ENCODE measurements at regions not wholly inside any gene's neighbourhood (a gene's known extent, or its start where the extent isn't known, plus 50 kb on each side); places are given as distances from the start of the nearest gene placed in this dataset.

DNA sequence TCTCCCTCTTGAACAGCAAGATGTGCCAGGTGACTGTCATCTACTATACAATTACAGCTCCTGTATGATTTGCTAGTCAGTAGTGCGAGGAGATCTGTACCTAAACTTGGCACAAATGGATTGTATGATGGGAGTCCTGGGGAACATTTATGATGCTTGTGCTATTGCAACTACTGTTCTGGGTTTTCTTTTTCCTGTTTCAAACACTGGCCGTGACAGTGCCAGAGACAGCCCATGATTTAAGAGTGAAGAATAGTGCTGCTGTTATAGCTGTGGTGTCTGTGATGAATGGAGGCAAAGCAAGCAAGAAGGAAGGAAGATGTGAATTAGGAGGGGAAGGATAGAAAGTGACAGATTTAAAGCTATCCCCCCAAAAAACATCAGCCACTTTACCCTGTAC lies 1868.9 kb downstream of the PCDH7 start:
- TF ChIP-seq, protein P1, sequence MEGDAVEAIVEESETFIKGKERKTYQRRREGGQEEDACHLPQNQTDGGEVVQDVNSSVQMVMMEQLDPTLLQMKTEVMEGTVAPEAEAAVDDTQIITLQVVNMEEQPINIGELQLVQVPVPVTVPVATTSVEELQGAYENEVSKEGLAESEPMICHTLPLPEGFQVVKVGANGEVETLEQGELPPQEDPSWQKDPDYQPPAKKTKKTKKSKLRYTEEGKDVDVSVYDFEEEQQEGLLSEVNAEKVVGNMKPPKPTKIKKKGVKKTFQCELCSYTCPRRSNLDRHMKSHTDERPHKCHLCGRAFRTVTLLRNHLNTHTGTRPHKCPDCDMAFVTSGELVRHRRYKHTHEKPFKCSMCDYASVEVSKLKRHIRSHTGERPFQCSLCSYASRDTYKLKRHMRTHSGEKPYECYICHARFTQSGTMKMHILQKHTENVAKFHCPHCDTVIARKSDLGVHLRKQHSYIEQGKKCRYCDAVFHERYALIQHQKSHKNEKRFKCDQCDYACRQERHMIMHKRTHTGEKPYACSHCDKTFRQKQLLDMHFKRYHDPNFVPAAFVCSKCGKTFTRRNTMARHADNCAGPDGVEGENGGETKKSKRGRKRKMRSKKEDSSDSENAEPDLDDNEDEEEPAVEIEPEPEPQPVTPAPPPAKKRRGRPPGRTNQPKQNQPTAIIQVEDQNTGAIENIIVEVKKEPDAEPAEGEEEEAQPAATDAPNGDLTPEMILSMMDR (IDR thresholded peaks at IDR 0.05): no peak
- no peak overlapping the region for H3K27ac ChIP-seq

GRCh38 chr4:32589853-32590252 lies 1869.7 kb downstream of the PCDH7 start:
- H3K27ac ChIP-seq: no peak overlapping the region
- no peak for TF ChIP-seq ZFX (IDR thresholded peaks at IDR 0.05; ENCODE audit: borderline replicate concordance)
- TF ChIP-seq, protein P1 (IDR thresholded peaks at IDR 0.05): no peak

DNA sequence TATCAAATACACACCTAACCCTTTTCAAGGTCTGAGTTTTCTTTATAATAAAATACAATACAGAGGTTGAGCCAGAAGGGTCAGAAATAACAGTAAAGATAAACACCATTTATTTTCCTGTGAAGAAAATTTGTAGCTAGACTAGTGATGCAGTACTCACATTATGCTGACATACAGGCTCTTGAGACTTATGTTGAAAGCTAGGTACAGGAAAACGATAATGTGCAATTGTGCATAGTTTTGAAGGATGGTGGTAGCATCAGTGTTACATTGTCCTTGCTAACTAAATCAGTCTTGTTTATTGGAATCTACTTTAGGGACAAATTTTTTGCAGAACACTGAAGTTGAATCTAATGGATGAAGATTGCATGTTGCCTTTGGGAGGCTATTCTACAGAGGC lies 1877.2 kb downstream of the PCDH7 start:
- H3K27ac ChIP-seq: no peak overlapping the region
- TF ChIP-seq, protein P1 (IDR thresholded peaks at IDR 0.05): no peak
- TF ChIP-seq ZFX (IDR thresholded peaks at IDR 0.05; ENCODE audit: borderline replicate concordance): no peak

GRCh38 chr4:32601848-32602247 lies 1881.7 kb downstream of the PCDH7 start:
- no peak overlapping the region for H3K27ac ChIP-seq
- TF ChIP-seq, protein P1 (IDR thresholded peaks at IDR 0.05): no peak
- TF ChIP-seq ZFX (IDR thresholded peaks at IDR 0.05; ENCODE audit: borderline replicate concordance): no peak

DNA sequence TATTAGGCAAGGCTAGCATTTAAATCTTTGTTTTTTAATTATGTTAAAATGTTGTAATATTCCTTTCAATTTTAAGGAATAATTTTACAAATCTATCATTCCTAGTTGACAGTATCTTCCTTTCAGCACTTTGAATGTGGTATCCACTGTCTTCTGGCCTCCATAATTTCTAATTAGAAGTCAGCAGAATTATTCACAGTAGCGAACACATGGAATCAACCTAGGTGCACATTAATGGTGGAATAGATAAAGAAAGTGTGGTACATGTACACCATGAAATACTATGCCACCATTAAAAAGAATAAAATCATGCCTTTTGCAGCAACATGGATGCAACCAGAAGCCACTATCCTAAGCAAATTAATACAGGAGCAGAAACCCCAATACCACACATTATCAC lies 1887.8 kb downstream of the PCDH7 start:
- TF ChIP-seq, protein P1 (IDR thresholded peaks at IDR 0.05): no peak
- no peak for TF ChIP-seq ZFX (IDR thresholded peaks at IDR 0.05; ENCODE audit: borderline replicate concordance)
- H3K27ac ChIP-seq: no peak overlapping the region

DNA sequence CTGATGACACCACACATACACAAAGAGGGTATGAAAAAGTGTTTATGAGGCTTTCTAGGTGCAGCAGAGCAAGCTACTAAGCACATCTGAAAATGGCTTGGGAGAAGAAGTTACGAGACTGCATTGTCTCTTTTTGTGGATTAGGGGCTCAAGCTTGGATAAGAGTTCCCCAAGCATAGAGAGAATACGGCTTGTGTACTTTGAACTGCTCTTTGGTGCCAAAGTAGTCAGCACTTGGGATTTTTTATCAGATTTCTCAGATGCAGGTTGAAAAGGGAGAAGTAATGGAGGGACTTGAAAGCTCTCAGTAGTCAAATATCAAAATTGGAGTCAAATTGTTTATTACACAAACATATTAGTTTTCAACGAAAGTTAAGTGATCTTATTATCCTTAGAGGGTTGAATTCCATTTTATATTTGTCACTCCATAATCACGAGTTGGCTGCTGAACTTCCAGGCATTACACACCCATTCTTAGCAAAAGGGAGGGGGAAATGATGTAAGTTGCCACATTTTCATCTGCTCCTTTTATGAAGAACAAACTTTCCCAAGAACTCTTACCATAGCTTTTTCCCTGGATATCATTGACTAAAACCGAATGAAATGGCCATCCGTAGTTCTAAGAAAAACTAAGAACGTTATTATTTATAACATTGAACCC lies 1904.9 kb downstream of the PCDH7 start:
- TF ChIP-seq ZFX (IDR thresholded peaks at IDR 0.05; ENCODE audit: borderline replicate concordance): no peak
- TF ChIP-seq, protein P1 (IDR thresholded peaks at IDR 0.05): no peak
- no peak overlapping the region for H3K27ac ChIP-seq

DNA sequence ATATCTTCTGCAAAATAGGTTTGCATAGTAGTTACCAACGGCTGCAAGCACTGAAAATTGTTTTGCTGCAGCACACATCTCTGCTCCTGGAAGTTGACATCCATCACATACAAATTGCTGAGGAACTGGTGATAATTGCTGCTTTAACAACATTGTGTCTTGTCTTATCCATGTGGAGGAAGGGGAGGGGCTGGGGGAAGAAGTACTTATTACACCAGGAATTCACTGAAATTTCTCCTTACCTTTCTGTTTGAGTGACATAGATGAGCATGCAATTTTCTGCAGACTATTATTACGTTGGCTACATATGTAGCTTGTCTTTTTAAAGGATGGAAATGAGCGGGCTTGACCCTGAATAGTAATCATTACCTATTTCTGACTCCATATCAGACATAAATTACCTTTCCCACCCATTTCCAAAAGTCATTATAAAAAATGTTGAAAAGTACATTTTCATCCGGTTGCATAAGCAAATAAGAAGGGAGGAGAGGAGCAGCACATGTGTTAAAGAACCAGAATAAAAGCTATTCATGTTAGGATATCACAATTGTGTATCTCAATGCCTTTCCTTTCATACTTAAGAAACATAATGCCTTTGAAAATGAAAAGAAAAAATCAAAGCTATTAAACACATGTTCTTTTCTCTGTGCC lies 1905.6 kb downstream of the PCDH7 start:
- H3K27ac ChIP-seq: no peak overlapping the region
- TF ChIP-seq, protein P1 (IDR thresholded peaks at IDR 0.05): no peak

Data from 22Rv1 (cell line).